HL-60/S4 (cell line): ENCODE measurements at regions not wholly inside any gene's neighbourhood (a gene's known extent, or its start where the extent isn't known, plus 50 kb on each side); places are given as distances from the start of the nearest gene placed in this dataset.
"Not testable (repeated sequence)": the region's sequence is repeated elsewhere in the genome, so short reads cannot be mapped to it uniquely, and the experiment has no call there.

Experiments
- in situ Hi-C: fragments of 300-500 bp; cut with MboI; formaldehyde crosslinking; loops from 2 replicates; pipeline ENCODE4 v1.14.3; 2022; ENCODE audit warnings: low sequenced_read_pairs

DNA sequence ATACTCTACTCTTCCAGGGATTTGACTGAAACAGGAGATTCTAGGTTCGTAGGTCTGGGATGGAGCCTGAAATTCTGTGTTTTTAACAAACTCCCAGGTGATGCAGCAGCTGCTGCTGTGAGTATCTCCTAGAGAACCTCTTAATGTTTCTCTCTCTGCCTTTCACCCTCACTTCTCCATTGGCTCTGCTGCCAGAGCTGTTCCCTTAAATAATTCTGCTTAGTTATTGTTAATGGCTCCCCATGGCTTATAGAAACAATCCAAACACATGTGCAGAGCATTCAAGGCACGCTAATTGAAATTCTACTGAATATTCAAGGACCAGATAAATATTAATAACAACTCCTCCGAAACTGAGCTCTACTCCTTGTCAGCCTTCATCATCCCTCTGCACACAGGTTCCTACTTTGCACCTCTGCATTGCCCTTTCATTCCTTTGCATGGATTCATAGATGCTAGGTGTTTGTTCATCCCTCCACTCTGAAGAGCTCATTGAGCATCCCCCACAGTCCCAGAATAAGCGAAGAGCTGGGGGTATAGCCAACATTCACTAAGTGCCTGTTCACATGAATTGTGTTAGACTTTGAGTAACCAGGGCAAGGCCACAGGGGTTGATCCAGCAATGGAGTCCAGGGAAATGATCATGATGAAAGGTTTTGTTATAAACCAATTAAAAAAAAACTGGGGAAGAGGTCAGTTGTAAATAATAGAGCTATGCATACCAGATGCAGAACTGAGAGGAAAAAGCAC is 488.4 kb upstream of the JAG1 start:
- in situ Hi-C loops, result no loop called here

DNA sequence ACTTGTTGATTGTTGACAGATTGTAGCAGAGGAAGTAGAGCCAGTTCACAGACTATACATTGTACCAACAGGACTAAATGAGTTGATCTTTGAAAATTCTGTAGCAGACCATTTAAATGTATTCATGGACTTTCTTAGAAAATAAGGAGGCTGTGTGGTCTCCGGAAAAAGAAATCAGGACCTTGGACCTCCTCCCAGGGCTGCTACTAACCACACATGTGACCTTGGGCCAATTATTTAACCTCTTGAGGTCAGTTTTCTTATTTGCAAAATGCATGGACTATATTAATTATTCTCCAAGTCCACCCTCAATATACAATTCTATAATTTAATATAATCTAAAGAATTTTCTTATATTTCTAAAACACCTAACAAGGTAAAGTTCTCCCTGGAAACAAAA is 492.0 kb upstream of the JAG1 start:
- in situ Hi-C loops, result no loop called here

DNA sequence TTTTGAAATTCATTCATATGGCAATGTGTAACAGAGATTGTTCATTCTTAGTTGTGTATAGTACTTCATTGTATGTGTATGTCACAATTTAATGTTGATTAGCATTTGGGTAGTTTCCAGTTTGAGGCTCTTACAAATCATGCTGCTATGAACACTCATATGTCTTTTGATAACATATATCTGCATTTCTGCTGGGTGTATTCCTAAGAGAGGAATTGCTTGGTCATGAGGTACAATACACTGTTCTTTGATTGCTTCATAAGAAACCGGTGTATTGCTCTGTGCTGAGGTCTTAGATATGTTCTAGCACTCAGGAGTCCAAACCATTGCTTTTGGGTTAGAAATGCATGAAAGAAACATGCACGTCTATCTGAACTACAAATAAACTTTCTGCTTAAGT is 492.9 kb upstream of the JAG1 start:
- in situ Hi-C loops, result no loop called here

DNA sequence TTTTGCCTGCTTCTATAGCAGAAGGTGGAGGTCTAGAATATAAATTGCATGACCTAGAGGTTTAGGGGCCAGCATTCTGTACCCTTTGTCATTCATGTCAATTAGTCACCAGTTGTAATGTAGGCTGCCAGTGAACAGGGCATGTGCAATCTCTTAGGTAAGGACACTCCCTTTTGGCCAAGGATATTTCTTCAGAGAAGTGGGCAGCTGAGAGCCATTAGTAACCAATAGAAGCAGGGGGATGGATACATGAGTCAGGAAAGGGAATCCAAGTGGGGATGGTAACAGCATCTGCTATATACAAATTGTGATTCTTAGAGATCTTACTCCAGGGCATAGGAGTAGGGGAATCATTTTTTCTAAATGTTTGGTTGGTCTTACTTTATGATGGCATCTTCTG is 494.2 kb upstream of the JAG1 start:
- in situ Hi-C loops, result no loop called here

DNA sequence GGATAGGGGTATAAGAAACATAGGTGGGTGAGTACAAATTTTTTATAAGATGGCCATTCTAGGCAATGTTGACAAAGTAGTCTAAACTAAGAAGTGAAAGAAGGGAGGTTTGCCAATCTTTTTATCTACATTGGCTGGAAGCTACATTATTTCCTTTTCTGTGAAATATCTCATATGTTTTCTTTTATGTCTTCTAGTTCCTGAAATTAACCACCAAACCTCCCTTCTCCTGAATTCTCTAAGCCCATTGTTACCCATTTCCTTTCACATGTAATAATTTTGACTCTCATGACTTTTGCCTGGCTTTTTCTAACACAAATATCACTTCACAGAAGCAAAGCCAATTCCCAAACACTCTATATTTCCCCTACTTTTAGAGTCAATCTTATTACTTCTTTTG is 496.2 kb upstream of the JAG1 start:
- in situ Hi-C loops, result no loop called here

DNA sequence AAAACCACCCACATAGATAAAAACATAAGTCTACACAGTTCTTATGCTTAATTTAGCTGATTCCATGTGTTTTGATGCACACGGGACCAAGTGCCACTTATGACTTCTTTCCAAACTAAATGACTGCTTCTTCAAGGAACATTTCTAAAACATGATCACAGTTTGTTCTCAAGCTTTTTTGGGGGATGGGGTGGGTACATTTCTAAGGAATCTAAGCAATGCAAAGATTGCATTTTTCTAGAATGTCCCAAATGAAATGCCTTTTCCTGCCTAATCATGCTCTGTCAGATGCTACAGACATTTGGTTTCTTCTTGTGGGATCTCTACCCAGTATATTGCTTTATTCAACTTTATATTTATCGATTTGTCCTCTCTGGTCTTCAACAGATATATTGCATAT is 496.8 kb upstream of the JAG1 start:
- in situ Hi-C loops, result no loop called here

DNA sequence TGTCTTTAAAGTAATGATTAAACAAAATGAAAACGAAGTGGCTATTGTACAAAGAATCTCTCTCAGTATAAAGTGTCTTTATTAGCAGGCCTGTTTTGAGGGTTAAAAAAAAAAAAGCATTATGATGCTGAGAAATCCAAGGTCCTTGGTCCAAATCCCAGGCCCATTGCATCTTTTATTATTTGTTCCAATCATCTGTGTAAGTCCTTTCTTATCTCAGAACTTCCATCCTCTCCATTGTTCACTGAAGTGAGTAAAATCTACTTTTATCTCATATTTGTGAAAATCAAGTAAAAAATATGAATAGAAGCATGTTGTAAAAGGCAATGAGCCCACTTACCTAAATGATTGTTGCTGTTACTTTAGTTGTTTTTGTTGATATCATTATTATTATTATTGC is 499.1 kb upstream of the JAG1 start:
- in situ Hi-C loops, result no loop called here

DNA sequence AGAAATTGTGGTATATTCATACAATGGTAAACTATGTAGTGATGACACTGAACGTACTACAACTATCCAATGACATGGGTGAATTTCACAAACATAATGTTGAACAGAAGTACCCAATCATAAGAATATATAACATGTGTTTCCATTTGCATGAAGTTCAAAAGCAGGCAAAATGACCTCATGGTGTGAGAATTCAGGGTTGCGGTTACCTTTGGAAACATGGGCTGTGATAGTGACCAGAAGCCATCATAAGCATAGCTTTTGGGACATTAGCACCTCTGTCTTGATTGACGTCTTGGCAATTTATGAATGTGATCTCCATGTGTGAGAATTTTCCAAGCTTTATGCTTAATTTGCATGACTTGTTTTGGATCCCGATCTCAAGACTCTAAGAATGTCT is 500.1 kb upstream of the JAG1 start:
- in situ Hi-C loops, result no loop called here

DNA sequence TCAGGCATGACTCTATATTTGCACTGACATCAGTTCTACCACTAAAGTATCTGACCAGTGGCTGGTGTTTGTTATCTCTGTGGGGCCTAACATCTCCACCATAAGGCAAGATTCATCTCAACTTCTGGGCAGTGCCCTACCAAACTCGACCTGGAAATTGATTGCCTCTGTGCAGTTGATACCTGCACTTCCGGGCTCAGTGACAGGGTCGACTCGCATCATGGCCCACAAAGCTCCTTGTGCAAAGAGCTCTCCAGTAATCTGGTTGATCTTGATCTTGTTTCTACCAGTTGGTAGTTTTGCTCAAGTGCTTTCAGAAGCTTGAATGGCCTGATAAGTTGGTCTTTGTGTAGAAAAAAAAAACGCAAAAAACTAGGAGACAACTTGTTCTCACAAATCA is 501.1 kb upstream of the JAG1 start:
- in situ Hi-C loops, result no loop called here

DNA sequence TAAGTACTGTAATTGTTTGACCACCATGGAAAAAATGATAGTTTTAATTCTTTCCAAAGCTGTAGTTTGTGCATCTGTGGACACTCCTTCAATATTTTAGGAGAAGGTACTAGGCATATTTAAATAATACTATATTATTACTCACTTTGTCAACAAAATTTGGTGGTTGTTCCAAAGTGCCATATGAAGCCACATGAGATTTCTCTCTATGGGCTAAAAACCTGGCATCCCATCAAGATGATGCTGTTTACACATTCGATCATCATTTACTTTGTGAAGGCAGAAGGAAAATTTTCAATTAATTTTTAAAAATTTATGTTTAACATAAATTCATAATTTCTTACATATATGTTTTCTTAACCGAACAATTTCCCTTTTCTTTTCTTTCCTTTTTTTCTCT is 502.6 kb upstream of the JAG1 start:
- in situ Hi-C loops, result no loop called here

DNA sequence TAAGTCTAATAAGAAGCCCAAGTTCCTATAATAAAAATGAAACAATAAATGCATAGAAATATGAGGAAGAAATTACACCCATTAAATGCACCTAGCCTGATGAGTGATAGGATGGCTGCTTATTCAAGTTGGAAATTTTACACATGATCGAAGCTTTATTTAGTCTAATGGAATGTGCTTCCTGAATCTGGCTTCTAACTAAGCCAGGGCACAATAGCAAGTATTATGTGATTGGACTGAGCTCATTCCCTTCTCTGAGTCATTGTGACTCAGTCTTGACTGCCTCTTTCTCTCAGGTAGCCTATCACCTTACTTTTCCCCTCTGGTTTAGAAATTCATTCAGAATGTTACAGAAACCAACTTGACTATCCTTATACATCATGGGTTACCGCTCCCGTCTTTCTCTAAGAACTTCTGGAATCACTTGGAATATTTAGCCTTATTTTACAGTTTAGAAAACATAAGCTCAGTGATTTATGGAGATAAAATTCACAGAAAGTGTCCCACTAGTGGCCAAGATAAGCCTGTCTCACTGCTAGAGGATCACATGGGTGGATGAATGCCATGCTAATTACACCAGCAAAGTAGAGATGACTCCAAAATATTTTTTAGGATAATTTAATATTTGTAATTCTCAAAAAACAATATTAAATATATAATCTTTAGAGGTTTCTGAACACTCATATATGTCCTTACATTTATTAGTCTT is 505.3 kb upstream of the JAG1 start:
- in situ Hi-C loops, result no loop called here

DNA sequence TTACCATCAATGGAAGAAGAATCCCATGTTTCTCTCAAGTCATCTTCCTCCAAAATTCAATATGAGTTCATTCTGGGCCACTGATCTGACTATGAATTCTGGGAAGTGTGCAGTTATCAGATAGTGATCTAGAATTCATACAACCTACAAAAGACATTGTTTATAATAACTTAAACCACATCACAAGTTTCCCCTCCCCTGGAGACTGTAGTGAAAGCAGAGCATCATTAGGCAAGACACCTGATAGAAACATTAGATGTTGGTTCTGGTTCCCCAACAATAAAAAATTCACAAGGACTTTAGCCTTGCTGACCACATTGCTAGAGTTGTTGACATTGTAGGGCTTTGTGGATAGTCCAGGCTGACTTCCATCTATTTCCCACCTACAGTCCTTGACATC is 506.4 kb upstream of the JAG1 start:
- in situ Hi-C loops, result no loop called here

DNA sequence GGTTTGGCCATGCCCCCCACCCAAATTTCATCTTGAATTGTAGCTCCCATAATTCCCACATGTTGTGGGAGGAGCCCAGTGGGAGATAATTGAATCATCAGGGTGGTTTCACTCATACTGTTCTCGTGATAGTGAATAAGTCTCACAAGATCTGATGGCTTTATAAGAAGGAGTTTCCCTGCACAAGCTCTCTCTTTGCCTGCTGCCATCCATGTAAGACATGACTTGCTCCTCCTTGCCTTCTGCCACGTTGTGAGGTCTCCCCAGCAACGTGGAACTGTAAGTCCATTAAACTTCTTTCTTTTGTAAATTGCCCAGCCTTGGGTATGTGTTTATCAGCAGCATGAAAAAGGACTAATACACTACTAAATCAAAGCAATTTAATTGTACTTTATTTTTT is 507.3 kb upstream of the JAG1 start:
- in situ Hi-C loops, result not testable (repeated sequence)

DNA sequence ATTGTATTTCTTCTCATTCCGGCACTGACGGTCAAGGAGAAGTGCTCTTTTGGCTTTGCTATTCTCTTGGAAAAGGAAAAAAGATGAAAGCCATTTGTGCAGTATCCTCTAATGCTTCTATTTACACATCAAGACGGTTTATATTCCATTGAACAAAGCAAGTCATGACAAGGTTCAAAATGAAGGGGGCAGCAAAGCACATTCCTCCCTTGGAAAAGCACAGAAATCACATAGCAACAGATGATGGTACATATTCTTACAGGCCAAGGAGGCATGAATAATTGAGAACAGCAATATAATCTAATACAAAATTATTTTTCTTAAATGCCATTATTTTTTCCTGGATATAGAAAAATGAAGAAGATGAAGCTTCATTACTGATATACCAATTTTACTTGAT is 508.2 kb upstream of the JAG1 start:
- in situ Hi-C loops, result no loop called here

DNA sequence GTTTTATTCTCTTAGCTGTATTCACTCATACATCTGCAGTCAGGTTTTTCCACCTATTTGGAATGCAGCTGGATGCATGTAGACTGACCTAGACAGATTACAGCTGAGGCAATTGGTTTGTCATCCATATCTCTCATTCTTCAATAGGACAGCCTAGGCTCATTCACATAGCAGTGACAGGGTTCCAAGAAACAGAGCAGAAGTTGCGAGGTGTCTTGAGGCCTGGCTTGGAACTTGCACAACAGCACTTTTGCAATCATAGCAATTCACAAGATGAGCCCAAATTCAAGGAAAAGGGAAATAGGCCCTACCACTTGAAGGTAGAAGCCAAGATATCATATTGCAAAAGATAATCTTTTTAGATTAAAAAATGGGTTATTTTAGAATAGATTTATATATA is 508.9 kb upstream of the JAG1 start:
- in situ Hi-C loops, result no loop called here

DNA sequence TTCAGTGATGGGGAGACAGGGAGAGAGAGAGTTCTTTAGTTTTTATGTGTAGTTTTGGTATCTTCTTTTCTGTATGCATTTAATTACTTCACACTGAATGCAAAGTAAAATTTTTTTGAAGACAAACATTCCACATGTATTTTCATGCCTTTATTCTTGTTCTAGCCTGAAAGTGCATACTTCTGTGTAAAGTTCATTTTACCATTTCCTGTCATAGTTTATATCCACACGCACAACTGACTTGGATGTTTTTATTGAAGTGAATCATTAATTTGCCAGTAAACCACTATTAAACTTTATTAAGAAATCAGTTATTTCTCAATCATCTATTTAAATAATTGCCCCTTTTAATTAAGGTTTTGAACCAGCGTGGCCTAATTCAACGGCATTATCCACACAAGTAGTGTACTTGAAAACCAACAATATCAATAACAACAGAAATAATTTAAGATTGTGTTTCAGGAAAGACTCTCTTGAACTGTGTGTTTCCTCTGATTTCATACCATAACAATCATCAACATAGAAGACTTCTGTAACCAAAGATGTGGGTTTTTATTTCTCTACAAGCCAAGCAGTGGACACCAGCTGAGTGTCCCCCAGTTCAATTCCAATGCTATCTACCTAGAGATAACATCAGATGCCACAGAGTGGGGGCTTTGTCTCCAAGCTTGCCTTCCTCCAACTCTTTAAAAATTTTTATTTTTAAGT is 512.7 kb upstream of the JAG1 start:
- in situ Hi-C loops, result no loop called here

DNA sequence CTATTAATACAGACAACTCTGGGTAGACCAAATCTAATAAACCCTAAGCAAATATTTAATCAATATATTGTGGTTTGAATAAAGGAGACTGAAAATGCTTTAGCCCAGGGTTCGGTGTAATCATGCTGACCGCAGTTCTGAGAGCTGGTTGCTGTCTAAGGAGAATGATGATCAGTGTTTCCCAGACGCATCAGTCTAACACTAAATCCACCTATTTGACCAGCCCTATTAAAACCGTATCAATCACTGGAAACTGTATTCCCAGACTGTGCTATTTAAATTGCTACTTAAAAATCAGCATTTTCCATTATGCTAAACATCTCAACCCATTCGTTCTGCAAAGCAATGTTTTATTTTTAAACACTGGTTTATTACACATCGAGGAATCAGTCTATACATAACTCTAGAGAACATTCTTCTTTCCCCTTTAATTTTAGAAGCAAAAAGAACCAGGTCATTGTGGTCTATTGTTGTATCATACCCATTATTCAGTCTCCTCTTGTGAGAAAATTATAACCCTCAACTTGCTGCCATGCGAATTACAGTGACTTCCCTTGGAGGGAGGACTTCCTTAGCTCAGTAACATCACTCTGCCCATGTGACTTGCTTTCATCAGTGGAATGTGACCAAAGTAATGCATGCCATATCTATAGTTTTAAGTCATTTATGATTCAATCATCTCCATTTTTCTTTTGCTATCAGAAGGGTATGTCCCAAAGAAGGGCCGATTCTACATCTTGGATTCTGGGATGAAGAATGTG is 515.2 kb upstream of the JAG1 start:
- in situ Hi-C loops, result no loop called here

DNA sequence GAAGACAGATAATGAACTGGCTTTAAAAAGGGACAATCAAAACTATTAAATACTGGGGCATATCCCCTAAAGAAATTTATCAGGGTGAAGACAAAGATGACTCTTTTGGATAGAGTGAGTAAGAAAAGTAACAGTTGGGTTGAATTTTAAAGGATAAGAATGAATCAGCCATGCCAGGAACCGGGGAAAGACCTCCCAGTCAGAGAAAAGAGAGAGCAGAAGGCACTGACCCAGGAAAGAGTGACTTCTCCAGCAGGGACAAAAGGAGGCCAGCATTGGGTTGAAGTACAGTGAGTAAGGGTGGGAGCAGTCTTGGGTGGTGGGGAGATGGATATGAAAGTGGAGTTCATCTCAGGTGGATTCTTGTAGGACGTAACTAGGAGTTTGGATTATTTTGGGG is 516.9 kb upstream of the JAG1 start:
- in situ Hi-C loops, result no loop called here

DNA sequence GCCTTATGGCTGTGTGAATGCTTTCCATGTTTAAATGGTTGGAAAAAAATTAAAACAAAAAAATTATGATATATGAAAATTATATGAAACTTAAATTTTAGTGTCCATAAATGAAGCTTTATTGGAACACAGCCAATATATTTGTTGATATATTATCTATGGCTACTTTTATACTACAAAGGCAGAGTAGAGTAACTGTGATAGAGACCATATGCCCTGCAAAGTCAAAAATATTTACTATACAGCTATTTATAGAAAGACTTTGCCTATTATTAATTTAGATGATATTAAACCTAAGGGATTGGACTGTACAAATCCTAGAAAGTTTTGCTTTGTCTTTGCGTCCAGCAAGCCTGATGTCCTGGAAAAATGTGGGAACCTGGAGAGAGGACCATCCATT is 518.3 kb upstream of the JAG1 start:
- in situ Hi-C loops, result no loop called here

DNA sequence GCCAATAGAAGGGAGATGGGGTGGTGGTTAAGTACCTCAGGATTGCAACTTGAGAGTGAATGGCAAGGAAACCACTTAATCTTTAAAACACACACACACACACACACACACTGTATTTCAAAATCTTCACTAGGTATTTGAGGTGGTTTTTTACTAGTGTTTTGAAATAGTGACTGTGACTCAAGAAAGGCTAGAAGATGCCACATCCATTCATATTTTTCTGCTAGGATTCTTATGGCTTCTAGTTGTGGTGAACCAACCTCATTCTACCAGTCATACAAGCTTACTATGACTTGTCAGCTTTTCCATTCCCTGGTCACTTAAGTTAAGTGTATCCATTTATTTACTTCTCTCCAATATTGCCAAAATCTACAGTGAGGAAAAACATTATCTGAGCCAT is 519.4 kb upstream of the JAG1 start:
- in situ Hi-C loops, result no loop called here

DNA sequence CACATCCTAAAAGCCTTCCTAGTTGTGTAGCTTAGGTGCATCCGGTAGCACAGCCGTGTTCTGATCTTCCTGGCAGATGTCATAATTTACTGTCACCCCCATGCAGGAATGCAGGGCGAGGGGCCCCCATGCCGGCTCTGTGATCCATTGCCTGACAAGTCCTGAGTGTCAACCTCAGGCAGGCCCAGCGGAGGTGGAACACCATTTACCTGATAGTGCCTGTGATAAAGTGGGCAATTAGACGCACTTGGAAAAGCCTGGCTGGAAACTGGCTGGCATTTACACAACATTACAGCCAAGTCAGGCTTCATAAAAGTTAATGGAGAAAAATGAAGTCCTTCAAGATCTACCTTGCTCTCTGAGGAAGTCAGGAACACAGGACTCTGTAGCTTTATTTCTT is 521.4 kb upstream of the JAG1 start:
- in situ Hi-C loops, result no loop called here
